WTC11 (cell line): ENCODE measurements at regions not wholly inside any gene's neighbourhood (a gene's known extent, or its start where the extent isn't known, plus 50 kb on each side); places are given as distances from the start of the nearest gene placed in this dataset.

Experiments used
- ATF1 ChIP-seq: sonication (generic); formaldehyde crosslinking; IDR thresholded peaks from 2 replicates; pipeline ENCODE4 v1.8.1; 2023; ENCODE audit warnings: mild to moderate bottlenecking, moderate library complexity, missing genetic modification reagents
- ZNF121 ChIP-seq: sonication (generic); formaldehyde crosslinking; IDR thresholded peaks from 2 replicates; pipeline ENCODE4 v1.8.0; 2023; ENCODE audit warnings: missing genetic modification reagents
- ZNF423 ChIP-seq: fragments of 250-450 bp; sonication (Bioruptor Pico); IDR thresholded peaks from 2 replicates; pipeline ENCODE4 v2.1.2; 2022; ENCODE audit warnings: mild to moderate bottlenecking, moderate library complexity
- TF ChIP-seq, protein P1 (sequence below): fragments of 200-600 bp; IDR thresholded peaks from 2 replicates; pipeline ENCODE4 v1.8.0; 2022; ENCODE audit warnings: antibody characterized with exemption
- TF ChIP-seq, protein P2 (sequence below): sonication (generic); formaldehyde crosslinking; IDR thresholded peaks from 2 replicates; pipeline ENCODE4 v1.8.1; 2022; ENCODE audit warnings: low read depth, mild to moderate bottlenecking, moderate library complexity, missing genetic modification reagents, borderline replicate concordance
- TF ChIP-seq, protein P3 (sequence below): sonication (generic); formaldehyde crosslinking; IDR thresholded peaks from 2 replicates; pipeline ENCODE4 v1.8.1; 2023; ENCODE audit warnings: mild to moderate bottlenecking, missing genetic modification reagents, moderate library complexity
- TF ChIP-seq, protein P4 (sequence below): sonication (generic); formaldehyde crosslinking; IDR thresholded peaks from 2 replicates; pipeline ENCODE4 v1.8.0; 2023; ENCODE audit warnings: mild to moderate bottlenecking, missing genetic modification reagents
- TF ChIP-seq, protein P5 (sequence below): sonication (generic); formaldehyde crosslinking; IDR thresholded peaks from 2 replicates; pipeline ENCODE4 v1.8.1; 2022; ENCODE audit warnings: missing genetic modification reagents, borderline replicate concordance
- TF ChIP-seq, protein P6 (sequence below): sonication (generic); formaldehyde crosslinking; conservative IDR thresholded peaks from 2 replicates; pipeline ENCODE4 v1.8.1; 2022; ENCODE audit warnings: mild to moderate bottlenecking, missing genetic modification reagents

DNA sequence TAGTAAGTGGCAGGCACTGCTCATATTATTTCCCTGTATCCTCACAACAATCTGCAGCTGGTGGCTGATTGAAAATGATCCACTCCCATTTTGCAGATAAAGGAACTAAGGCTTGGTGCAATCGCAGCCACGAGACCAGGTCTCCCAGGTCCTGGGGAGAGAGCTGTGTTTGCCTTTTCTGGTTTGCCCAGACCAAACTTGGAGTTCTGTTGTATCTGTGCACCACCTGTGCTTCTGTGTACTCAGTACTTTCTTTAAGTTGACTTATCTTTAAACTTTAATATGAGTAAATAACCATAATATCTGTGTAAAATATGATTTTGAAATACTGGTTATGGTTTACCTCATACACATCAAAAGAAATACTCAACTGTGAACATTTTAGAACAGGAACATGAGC is 625.7 kb upstream of the CFAP20DC start:
- TF ChIP-seq, protein P1, sequence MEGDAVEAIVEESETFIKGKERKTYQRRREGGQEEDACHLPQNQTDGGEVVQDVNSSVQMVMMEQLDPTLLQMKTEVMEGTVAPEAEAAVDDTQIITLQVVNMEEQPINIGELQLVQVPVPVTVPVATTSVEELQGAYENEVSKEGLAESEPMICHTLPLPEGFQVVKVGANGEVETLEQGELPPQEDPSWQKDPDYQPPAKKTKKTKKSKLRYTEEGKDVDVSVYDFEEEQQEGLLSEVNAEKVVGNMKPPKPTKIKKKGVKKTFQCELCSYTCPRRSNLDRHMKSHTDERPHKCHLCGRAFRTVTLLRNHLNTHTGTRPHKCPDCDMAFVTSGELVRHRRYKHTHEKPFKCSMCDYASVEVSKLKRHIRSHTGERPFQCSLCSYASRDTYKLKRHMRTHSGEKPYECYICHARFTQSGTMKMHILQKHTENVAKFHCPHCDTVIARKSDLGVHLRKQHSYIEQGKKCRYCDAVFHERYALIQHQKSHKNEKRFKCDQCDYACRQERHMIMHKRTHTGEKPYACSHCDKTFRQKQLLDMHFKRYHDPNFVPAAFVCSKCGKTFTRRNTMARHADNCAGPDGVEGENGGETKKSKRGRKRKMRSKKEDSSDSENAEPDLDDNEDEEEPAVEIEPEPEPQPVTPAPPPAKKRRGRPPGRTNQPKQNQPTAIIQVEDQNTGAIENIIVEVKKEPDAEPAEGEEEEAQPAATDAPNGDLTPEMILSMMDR = no peak
- TF ChIP-seq, protein P2, sequence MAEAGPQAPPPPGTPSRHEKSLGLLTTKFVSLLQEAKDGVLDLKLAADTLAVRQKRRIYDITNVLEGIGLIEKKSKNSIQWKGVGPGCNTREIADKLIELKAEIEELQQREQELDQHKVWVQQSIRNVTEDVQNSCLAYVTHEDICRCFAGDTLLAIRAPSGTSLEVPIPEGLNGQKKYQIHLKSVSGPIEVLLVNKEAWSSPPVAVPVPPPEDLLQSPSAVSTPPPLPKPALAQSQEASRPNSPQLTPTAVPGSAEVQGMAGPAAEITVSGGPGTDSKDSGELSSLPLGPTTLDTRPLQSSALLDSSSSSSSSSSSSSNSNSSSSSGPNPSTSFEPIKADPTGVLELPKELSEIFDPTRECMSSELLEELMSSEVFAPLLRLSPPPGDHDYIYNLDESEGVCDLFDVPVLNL = no peak
- TF ChIP-seq, protein P3, sequence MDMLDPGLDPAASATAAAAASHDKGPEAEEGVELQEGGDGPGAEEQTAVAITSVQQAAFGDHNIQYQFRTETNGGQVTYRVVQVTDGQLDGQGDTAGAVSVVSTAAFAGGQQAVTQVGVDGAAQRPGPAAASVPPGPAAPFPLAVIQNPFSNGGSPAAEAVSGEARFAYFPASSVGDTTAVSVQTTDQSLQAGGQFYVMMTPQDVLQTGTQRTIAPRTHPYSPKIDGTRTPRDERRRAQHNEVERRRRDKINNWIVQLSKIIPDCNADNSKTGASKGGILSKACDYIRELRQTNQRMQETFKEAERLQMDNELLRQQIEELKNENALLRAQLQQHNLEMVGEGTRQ (CRISPR knock-in tag) = no peak
- TF ChIP-seq, protein P4, sequence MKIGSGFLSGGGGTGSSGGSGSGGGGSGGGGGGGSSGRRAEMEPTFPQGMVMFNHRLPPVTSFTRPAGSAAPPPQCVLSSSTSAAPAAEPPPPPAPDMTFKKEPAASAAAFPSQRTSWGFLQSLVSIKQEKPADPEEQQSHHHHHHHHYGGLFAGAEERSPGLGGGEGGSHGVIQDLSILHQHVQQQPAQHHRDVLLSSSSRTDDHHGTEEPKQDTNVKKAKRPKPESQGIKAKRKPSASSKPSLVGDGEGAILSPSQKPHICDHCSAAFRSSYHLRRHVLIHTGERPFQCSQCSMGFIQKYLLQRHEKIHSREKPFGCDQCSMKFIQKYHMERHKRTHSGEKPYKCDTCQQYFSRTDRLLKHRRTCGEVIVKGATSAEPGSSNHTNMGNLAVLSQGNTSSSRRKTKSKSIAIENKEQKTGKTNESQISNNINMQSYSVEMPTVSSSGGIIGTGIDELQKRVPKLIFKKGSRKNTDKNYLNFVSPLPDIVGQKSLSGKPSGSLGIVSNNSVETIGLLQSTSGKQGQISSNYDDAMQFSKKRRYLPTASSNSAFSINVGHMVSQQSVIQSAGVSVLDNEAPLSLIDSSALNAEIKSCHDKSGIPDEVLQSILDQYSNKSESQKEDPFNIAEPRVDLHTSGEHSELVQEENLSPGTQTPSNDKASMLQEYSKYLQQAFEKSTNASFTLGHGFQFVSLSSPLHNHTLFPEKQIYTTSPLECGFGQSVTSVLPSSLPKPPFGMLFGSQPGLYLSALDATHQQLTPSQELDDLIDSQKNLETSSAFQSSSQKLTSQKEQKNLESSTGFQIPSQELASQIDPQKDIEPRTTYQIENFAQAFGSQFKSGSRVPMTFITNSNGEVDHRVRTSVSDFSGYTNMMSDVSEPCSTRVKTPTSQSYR (CRISPR knock-in tag) = no peak
- TF ChIP-seq ATF1 (CRISPR knock-in tag) = no peak
- TF ChIP-seq, protein P5, sequence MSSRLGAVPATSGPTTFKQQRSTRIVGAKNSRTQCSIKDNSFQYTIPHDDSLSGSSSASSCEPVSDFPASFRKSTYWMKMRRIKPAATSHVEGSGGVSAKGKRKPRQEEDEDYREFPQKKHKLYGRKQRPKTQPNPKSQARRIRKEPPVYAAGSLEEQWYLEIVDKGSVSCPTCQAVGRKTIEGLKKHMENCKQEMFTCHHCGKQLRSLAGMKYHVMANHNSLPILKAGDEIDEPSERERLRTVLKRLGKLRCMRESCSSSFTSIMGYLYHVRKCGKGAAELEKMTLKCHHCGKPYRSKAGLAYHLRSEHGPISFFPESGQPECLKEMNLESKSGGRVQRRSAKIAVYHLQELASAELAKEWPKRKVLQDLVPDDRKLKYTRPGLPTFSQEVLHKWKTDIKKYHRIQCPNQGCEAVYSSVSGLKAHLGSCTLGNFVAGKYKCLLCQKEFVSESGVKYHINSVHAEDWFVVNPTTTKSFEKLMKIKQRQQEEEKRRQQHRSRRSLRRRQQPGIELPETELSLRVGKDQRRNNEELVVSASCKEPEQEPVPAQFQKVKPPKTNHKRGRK (CRISPR knock-in tag) = no peak
- TF ChIP-seq, protein P6, sequence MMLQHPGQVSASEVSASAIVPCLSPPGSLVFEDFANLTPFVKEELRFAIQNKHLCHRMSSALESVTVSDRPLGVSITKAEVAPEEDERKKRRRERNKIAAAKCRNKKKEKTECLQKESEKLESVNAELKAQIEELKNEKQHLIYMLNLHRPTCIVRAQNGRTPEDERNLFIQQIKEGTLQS (CRISPR knock-in tag) = no peak
- TF ChIP-seq ZNF121 (CRISPR knock-in tag) = no peak
- TF ChIP-seq ZNF423 (CRISPR knock-in tag) = no peak
